ENCODE measurements at regions not wholly inside any gene's neighbourhood (a gene's known extent, or its start where the extent isn't known, plus 50 kb on each side); places are given as distances from the start of the nearest gene placed in this dataset.

DNA sequence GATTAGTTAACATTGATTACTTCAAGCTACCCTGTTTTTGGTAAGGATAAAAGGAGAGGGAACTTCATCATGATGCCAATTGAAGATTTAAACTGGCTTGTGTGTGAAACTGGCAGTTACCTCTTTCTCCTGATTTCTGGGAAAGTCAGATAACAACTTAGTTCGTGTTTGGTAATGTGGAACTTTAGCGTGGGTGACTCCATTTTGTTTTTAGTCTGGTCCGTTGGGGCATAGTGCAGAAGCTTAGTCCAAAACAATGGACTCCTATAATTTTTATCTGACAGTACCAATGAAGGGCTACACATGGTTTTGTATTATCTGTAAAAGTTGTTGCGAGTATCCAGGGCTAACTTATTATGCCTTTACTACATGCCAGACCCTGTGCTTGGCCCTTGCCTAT is 294.9 kb downstream of the GUCY2F start:
- Histone ChIP-seq H4K5ac (ENCODE audit: insufficient read length, low read depth, low read length) (no peak overlapping the region), H2BK120ac (replicated peaks; ENCODE audit: low read depth, low read length) (no peak overlapping the region), H3K9ac (replicated peaks in 1 of 4; ENCODE audit: extremely low read depth in 1 of 4, low read depth in 3 of 4, low read length in 3 of 4) (no peak overlapping the region), H3K18ac (ENCODE audit: extremely low read depth, low read length) (peak overlapping the region; percentile 19; the same call in 1 of the 2 replicates), H2BK20ac (ENCODE audit: low read length) (no peak overlapping the region), H2AK5ac (ENCODE audit: low read depth, low read length) (no peak overlapping the region), H4K8ac (ENCODE audit: extremely low read depth, insufficient read depth, low read length) (no peak overlapping the region), H2AFZ (ENCODE audit: low read length) (no peak overlapping the region), H2BK12ac (ENCODE audit: low read depth, low read length) (no peak overlapping the region), H3K4me3 (ENCODE audit: extremely low read depth in 1 of 4, insufficient read depth in 2 of 4, low read depth in 3 of 4, low read length in 4 of 4) (no peak overlapping the region), H3K4ac (replicated peaks; ENCODE audit: insufficient read length, low read depth, low read length) (no peak overlapping the region), H3K9me3 (ENCODE audit: insufficient read depth in 2 of 2, low read depth in 1 of 2, low read length in 1 of 2) (no peaks in the 10 kb centered on the region), H4K20me1 (replicated peaks in 1 of 2; ENCODE audit: control insufficient read depth in 1 of 2, insufficient read depth in 2 of 2, low read length in 2 of 2) (no peaks in the 10 kb centered on the region), H3K23me2 (ENCODE audit: low read depth, low read length) (no peaks in the 10 kb centered on the region; the same call in 1 of the 2 replicates), H3K23ac (ENCODE audit: insufficient read length) (no peak overlapping the region), H3K27ac (ENCODE audit: low read depth, low read length) (no peak overlapping the region), H4K91ac (replicated peaks; ENCODE audit: insufficient read length, low read length) (no peak overlapping the region), H3K79me2 (ENCODE audit: control insufficient read depth in 1 of 2, insufficient read depth in 2 of 2, low read length in 2 of 2) (no peaks in the 10 kb centered on the region), H3K4me1 (replicated peaks in 1 of 4; ENCODE audit: control insufficient read depth in 3 of 4, insufficient read depth in 4 of 4, low read length in 3 of 4) (peaks cover 0 to 6% (median 0%) of the 10 kb centered on the region in 4 experiments; a peak in 2 of 7 replicates), H3K4me2 (ENCODE audit: insufficient read depth in 1 of 2, low read depth in 2 of 2, low read length in 2 of 2) (no peak overlapping the region), H3K14ac (ENCODE audit: insufficient read length) (no peak overlapping the region), H2BK15ac (ENCODE audit: low read length) (no peak overlapping the region), H2BK5ac (ENCODE audit: low read depth, low read length) (no peak overlapping the region), H3K79me1 (ENCODE audit: low read depth, low read length) (no peaks in the 10 kb centered on the region), H3K56ac (replicated peaks; ENCODE audit: insufficient read length, low read depth, low read length) (no peak overlapping the region), H3K27me3 (replicated peaks in 1 of 4; ENCODE audit: control insufficient read depth in 3 of 4, extremely low read depth in 1 of 4, insufficient read depth in 3 of 4, low read length in 3 of 4) (no peaks in the 10 kb centered on the region), H3K36me3 (ENCODE audit: control insufficient read depth in 2 of 4, insufficient read depth in 4 of 4, low read length in 3 of 4) (no peaks in the 10 kb centered on the region)
- FAIRE-seq (no peak), DNase-seq (ENCODE audit: low read depth in 1 of 2, low spot score in 2 of 2) (no peak)
- ChIA-PET CTCF (ENCODE audit: partially characterized antibody) (no interaction called here), POLR2A (ENCODE audit: partially characterized antibody) (no interaction called here)
- no peak for TF ChIP-seq SIN3A (conservative IDR thresholded peaks at IDR 0.05 in 1 of 2, IDR thresholded peaks at IDR 0.05 in 1 of 2; ENCODE audit: low read depth in 1 of 2, low read length in 2 of 2)
- TF ChIP-seq CEBPB (IDR thresholded peaks at IDR 0.05; ENCODE audit: low read depth, low read length) = no peak
- TF ChIP-seq EP300 (IDR thresholded peaks at IDR 0.05; ENCODE audit: borderline replicate concordance in 1 of 2, low read depth in 2 of 2, low read length in 2 of 2) = no peak
- TF ChIP-seq RFX5 (IDR thresholded peaks at IDR 0.05; ENCODE audit: borderline replicate concordance, low read depth, low read length) = no peak
- TF ChIP-seq TBP (IDR thresholded peaks at IDR 0.05; ENCODE audit: low read depth, low read length) = no peak
- no peak for TF ChIP-seq POLR2AphosphoS5 (IDR thresholded peaks at IDR 0.05; ENCODE audit: low read depth, low read length)
- 93% methylated on average over 3 of the region's 4 CpGs; no CpG with 5 or more reads in 1 of the 2 experiments for WGBS, 2 experiments (ENCODE audit: extremely low coverage in 1 of 2, insufficient coverage in 1 of 2, insufficient read length in 1 of 2, insufficient replicate concordance in 2 of 2, low coverage in 1 of 2, low lambda C conversion rate in 2 of 2, missing lambda C conversion rate in 1 of 2)
